ENCODE measurements at regions not wholly inside any gene's neighbourhood (a gene's known extent, or its start where the extent isn't known, plus 50 kb on each side); places are given as distances from the start of the nearest gene placed in this dataset.
A peak's percentile ranks its signal among the peaks of the same experiment; 100 is the strongest.

DNA sequence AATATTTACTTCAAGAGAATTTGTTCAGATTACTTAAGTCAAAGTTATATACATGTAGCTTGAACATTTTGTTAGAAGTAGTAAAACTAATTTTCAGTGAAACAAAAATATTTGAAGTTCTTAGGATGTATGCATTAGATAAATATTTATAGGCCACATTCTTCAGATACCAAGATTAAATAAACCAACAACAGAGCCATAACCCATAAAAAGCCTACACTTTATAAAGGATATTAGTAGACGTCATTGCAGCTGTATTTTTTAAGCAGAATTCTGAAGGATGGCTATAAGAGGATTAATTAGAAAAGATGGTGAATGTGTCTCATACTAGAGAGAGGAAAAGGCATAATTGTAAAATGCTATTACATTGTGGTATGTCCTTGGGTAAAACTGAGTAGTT, 449.7 kb upstream of the ALCAM start:
- H3K9ac ChIP-seq (ENCODE audit: low read length in 3 of 3) = no peak overlapping the region
- DNase-seq (peak in 1 of 5 donors; percentile 27), FAIRE-seq (no peak)
- no peaks in the 10 kb centered on the region for H3K36me3 ChIP-seq (ENCODE audit: control insufficient read depth in 2 of 3, insufficient read depth in 3 of 3, low read length in 3 of 3)
- H3K4me3 ChIP-seq (ENCODE audit: low read length in 3 of 3) = no peak overlapping the region
- H3K27ac ChIP-seq (ENCODE audit: low read depth in 2 of 2, low read length in 2 of 2) = no peak overlapping the region
- intact Hi-C loops (cut with DNase I) = no loop called here
- H3K4me1 ChIP-seq (ENCODE audit: control insufficient read depth in 2 of 3, insufficient read depth in 2 of 3, low read depth in 1 of 3, low read length in 3 of 3) = no peaks in the 10 kb centered on the region
- TF ChIP-seq, protein P1, sequence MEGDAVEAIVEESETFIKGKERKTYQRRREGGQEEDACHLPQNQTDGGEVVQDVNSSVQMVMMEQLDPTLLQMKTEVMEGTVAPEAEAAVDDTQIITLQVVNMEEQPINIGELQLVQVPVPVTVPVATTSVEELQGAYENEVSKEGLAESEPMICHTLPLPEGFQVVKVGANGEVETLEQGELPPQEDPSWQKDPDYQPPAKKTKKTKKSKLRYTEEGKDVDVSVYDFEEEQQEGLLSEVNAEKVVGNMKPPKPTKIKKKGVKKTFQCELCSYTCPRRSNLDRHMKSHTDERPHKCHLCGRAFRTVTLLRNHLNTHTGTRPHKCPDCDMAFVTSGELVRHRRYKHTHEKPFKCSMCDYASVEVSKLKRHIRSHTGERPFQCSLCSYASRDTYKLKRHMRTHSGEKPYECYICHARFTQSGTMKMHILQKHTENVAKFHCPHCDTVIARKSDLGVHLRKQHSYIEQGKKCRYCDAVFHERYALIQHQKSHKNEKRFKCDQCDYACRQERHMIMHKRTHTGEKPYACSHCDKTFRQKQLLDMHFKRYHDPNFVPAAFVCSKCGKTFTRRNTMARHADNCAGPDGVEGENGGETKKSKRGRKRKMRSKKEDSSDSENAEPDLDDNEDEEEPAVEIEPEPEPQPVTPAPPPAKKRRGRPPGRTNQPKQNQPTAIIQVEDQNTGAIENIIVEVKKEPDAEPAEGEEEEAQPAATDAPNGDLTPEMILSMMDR (IDR thresholded peaks at IDR 0.05; ENCODE audit: borderline replicate concordance, extremely low read depth, insufficient read depth) = no peak
- H3K27me3 ChIP-seq (ENCODE audit: control insufficient read depth, insufficient read depth, low read length) = no peaks in the 10 kb centered on the region
- no peaks in the 10 kb centered on the region for H3K9me3 ChIP-seq (ENCODE audit: control insufficient read depth in 2 of 3, insufficient read depth in 1 of 3, low read length in 3 of 3)

DNA sequence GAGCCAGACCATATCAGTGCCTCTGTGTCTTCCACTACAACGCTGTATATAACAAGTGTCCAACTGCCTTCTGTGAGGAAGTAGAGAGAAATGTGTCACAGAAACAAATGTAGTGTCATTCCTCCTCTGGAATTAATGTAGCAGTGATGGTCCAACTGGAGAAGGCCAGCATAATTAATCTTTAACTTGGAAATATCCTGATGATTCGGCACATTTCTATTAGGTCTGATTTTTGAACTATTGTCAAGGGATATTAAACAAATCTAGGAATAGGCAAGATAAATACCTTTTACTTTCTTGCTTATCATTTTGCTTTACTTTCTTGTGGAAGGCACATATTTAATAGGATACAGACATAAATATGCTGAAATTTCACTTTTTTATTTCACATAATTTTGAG, 446.2 kb upstream of the ALCAM start:
- H3K9me3 ChIP-seq (ENCODE audit: control insufficient read depth in 2 of 3, insufficient read depth in 1 of 3, low read length in 3 of 3) = no peaks in the 10 kb centered on the region
- FAIRE-seq (no peak), DNase-seq (no peak)
- no peaks in the 10 kb centered on the region for H3K27me3 ChIP-seq (ENCODE audit: control insufficient read depth, insufficient read depth, low read length)
- TF ChIP-seq, protein P1 (IDR thresholded peaks at IDR 0.05; ENCODE audit: borderline replicate concordance, extremely low read depth, insufficient read depth) = no peak
- no peaks in the 10 kb centered on the region for H3K36me3 ChIP-seq (ENCODE audit: control insufficient read depth in 2 of 3, insufficient read depth in 3 of 3, low read length in 3 of 3)
- H3K4me3 ChIP-seq (ENCODE audit: low read length in 3 of 3) = no peak overlapping the region
- no peak overlapping the region for H3K27ac ChIP-seq (ENCODE audit: low read depth in 2 of 2, low read length in 2 of 2)
- H3K4me1 ChIP-seq (ENCODE audit: control insufficient read depth in 2 of 3, insufficient read depth in 2 of 3, low read depth in 1 of 3, low read length in 3 of 3) = no peaks in the 10 kb centered on the region
- intact Hi-C loops (cut with DNase I) = no loop called here
- H3K9ac ChIP-seq (ENCODE audit: low read length in 3 of 3) = no peak overlapping the region

DNA sequence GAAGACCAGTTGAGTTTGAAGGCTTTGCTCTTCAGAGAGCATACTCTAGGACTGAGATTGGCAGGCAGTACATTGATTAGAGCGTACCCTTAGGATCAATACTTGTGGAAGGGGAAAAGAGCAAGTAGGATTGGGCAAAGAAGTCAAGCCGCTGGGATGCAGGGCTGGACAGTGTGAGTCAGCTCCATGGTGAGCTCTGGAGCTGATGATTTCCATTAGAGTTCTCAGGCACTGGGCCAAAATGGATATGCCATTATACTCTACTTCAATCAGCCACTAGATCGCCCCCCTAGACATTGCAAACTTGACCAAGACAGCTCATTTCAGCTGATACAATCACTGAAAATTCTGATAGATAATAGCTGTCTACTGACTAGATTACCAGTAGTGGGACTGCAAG, 432.7 kb upstream of the ALCAM start:
- H3K27ac ChIP-seq (ENCODE audit: low read depth in 2 of 2, low read length in 2 of 2) = no peak overlapping the region
- TF ChIP-seq, protein P1 (IDR thresholded peaks at IDR 0.05; ENCODE audit: borderline replicate concordance, extremely low read depth, insufficient read depth) = no peak
- no peaks in the 10 kb centered on the region for H3K4me1 ChIP-seq (ENCODE audit: control insufficient read depth in 2 of 3, insufficient read depth in 2 of 3, low read depth in 1 of 3, low read length in 3 of 3)
- no peak for DNase-seq
- FAIRE-seq = no peak
- intact Hi-C loops (cut with DNase I) = no loop called here
- H3K9me3 ChIP-seq (ENCODE audit: control insufficient read depth in 2 of 3, insufficient read depth in 1 of 3, low read length in 3 of 3) = no peaks in the 10 kb centered on the region
- H3K9ac ChIP-seq (ENCODE audit: low read length in 3 of 3) = no peak overlapping the region
- no peaks in the 10 kb centered on the region for H3K27me3 ChIP-seq (ENCODE audit: control insufficient read depth, insufficient read depth, low read length)
- no peaks in the 10 kb centered on the region for H3K36me3 ChIP-seq (ENCODE audit: control insufficient read depth in 2 of 3, insufficient read depth in 3 of 3, low read length in 3 of 3)
- H3K4me3 ChIP-seq (ENCODE audit: low read length in 3 of 3) = no peak overlapping the region

GRCh38 chr3:104935613-104936012, 431.1 kb upstream of the ALCAM start:
- Histone ChIP-seq H3K27me3 (ENCODE audit: control insufficient read depth, insufficient read depth, low read length) (no peaks in the 10 kb centered on the region), H3K9me3 (ENCODE audit: control insufficient read depth in 2 of 3, insufficient read depth in 1 of 3, low read length in 3 of 3) (no peaks in the 10 kb centered on the region), H3K4me3 (ENCODE audit: low read length in 3 of 3) (no peak overlapping the region), H3K4me1 (ENCODE audit: control insufficient read depth in 2 of 3, insufficient read depth in 2 of 3, low read depth in 1 of 3, low read length in 3 of 3) (no peaks in the 10 kb centered on the region), H3K36me3 (ENCODE audit: control insufficient read depth in 2 of 3, insufficient read depth in 3 of 3, low read length in 3 of 3) (no peaks in the 10 kb centered on the region), H3K27ac (ENCODE audit: low read depth in 2 of 2, low read length in 2 of 2) (no peak overlapping the region), H3K9ac (ENCODE audit: low read length in 3 of 3) (no peak overlapping the region)
- TF ChIP-seq, protein P1 (IDR thresholded peaks at IDR 0.05; ENCODE audit: borderline replicate concordance, extremely low read depth, insufficient read depth) = no peak
- DNase-seq = no peak
- FAIRE-seq = no peak
- intact Hi-C loops (cut with DNase I) = no loop called here
